ENCODE measurements at regions not wholly inside any gene's neighbourhood (a gene's known extent, or its start where the extent isn't known, plus 50 kb on each side); places are given as distances from the start of the nearest gene placed in this dataset.

DNA sequence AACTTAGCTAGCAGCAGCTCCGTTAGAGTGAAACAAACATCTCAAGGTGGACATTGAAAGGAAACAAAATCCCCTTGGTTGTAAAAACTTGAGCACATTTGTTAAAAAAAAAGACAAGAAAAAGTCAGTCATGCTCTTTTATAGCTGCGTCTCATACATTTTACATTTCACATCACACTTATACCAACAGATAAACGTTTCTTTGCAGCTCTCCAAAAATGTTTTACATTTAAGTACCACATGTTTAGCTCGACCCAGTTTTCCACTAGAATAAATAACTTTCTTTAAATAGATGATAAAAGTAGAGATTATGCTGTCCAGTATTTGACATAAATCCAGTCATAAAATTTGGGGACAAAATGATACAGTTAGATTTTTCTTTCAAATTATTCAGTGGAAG, 297.0 kb upstream of the ST6GAL2 start:
- no peak overlapping the region for H3K4me3 ChIP-seq
- no peaks in the 10 kb centered on the region for H3K36me3 ChIP-seq
- no peak overlapping the region for H3K27ac ChIP-seq
- no peaks in the 10 kb centered on the region for H3K27me3 ChIP-seq
- no peaks in the 10 kb centered on the region for H3K9me3 ChIP-seq
- intact Hi-C loops (cut with DNase I; ENCODE audit: low total_unique reads): no loop called here
- no peaks in the 10 kb centered on the region for H3K4me1 ChIP-seq
- TF ChIP-seq CTCF (IDR thresholded peaks at IDR 0.05) (no peak), POLR2A (IDR thresholded peaks at IDR 0.05) (no peak)
- DNase-seq: no peak

DNA sequence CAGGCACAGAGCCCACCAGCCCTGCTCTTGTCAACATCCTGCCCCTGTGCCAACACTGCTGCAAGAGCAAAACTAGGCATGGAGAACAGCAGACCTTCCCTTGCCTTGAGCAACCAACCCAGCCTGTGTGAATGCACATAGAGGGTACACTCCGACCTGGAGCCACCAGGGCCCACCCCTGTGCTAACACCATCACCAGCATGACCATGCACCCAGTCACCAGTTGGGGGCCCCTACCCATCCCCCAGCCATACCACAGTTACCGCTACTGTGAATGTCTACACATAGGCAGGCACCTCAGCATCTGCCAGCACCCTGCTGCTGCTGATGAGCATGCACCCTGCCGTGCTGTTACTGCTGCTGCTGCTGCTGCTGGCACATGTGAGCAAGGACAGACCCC, 301.9 kb upstream of the ST6GAL2 start:
- Histone ChIP-seq H3K27me3 (no peaks in the 10 kb centered on the region), H3K36me3 (no peaks in the 10 kb centered on the region), H3K4me1 (no peaks in the 10 kb centered on the region), H3K27ac (no peak overlapping the region), H3K4me3 (no peak overlapping the region), H3K9me3 (no peaks in the 10 kb centered on the region)
- DNase-seq: no peak
- TF ChIP-seq CTCF (IDR thresholded peaks at IDR 0.05) (no peak), POLR2A (IDR thresholded peaks at IDR 0.05) (no peak)
- intact Hi-C loops (cut with DNase I; ENCODE audit: low total_unique reads): no loop called here

DNA sequence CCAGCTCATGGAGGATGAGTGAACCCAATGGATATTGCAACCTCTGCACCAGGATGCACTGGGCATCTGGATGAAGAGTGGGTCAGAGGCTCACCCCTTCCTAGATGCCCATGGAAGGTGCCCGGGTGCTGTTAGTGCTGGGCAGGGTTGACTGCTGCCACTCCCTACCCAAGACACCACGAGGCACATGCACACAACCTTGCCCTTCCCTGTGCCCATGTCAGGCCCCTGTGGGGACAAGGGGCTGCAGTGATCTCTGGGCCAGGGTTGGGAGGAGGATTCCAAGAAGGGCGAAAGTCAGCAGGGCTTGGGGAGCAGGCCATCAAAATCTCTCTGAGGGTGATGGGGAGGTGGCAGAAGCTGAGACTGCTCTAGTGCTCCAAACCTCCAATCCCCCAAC, 309.7 kb upstream of the ST6GAL2 start:
- no peak for TF ChIP-seq POLR2A (IDR thresholded peaks at IDR 0.05)
- TF ChIP-seq CTCF (IDR thresholded peaks at IDR 0.05): no peak
- intact Hi-C loops (cut with DNase I; ENCODE audit: low total_unique reads): no loop called here
- H3K27ac ChIP-seq: no peak overlapping the region
- no peaks in the 10 kb centered on the region for H3K9me3 ChIP-seq
- H3K27me3 ChIP-seq: no peaks in the 10 kb centered on the region
- no peaks in the 10 kb centered on the region for H3K36me3 ChIP-seq
- no peak overlapping the region for H3K4me3 ChIP-seq
- DNase-seq: no peak
- H3K4me1 ChIP-seq: no peaks in the 10 kb centered on the region

DNA sequence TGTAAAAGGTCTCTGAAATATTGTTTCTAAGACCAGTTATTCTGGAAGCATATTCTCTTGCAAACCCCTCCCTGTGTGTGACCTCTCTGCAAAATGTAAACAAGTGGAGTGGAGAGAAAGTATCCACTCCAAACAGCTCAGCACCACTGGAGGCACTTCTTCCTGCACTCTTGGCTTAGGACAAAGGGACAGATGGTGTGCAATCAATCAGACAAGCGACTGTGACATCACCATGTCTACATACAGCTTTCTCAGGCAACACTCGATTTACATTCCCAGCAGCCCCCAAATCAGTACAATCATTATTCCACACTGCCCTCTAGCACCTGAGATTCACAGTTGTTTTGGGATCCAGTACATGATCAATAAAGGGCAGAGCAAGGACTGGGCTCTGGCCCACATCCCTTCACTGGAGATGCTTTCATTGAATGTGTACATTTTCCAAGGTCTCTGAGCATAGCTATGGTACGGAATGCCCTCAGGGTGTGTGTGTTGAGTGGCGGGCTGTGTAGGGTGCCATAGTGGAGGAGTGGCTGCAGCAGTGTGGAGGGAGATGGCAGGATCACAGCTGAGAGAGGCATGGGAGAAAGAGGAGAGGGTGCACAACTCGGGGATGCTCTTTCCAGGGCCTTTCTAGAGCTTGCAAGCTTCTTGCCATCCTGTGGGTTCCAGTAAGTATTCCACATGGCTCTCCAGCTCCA, 311.8 kb upstream of the ST6GAL2 start:
- H3K27me3 ChIP-seq: no peaks in the 10 kb centered on the region
- H3K27ac ChIP-seq: no peak overlapping the region
- H3K4me3 ChIP-seq: no peak overlapping the region
- H3K4me1 ChIP-seq: no peaks in the 10 kb centered on the region
- no peaks in the 10 kb centered on the region for H3K36me3 ChIP-seq
- no peak for DNase-seq
- no peaks in the 10 kb centered on the region for H3K9me3 ChIP-seq
- TF ChIP-seq CTCF (IDR thresholded peaks at IDR 0.05) (no peak), POLR2A (IDR thresholded peaks at IDR 0.05) (no peak)
- intact Hi-C loops (cut with DNase I; ENCODE audit: low total_unique reads): no loop called here

DNA sequence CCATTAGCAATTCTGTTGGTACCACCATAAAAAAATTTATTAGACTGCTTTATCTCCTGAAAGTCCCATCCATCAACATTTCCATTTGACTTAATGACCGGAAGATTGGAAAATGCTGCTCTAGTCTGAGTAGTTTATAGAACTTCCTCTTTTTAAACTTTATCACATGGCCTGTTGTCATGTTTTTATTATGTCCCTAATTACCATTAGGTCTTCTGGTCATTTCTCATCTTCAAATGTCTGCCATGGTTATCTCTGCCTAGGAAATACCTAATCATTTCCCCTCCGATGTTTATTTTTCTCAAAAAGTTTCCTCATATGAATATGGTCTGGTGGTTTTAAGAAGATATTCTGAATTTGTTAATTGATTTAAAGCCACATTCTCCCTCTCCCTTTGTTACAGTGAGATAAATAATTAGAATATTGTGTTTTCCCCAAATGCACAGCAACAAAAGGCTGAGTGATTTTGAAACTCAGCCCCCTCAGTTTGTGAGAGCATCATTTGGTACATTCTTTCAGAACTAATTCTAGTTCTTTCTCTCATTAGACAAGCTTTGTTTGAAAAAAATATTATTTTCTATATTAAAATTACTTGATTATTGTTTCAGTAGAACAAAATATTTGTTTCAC, 317.1 kb upstream of the ST6GAL2 start:
- Histone ChIP-seq H3K4me3 (no peak overlapping the region), H3K27me3 (no peaks in the 10 kb centered on the region), H3K36me3 (no peaks in the 10 kb centered on the region), H3K9me3 (no peaks in the 10 kb centered on the region), H3K4me1 (no peaks in the 10 kb centered on the region), H3K27ac (no peak overlapping the region)
- no peak for DNase-seq
- intact Hi-C loops (cut with DNase I; ENCODE audit: low total_unique reads): no loop called here
- TF ChIP-seq CTCF (IDR thresholded peaks at IDR 0.05): no peak
- TF ChIP-seq POLR2A (IDR thresholded peaks at IDR 0.05): no peak

Data from uterus (tissue), 3 donors.